HEK293 (cell line): ENCODE measurements at regions not wholly inside any gene's neighbourhood (a gene's known extent, or its start where the extent isn't known, plus 50 kb on each side); places are given as distances from the start of the nearest gene placed in this dataset.

Experiments
- TCF7L2 ChIP-seq: IDR thresholded peaks from 2 replicates; pipeline ENCODE4 v1.6.1; 2011; ENCODE audit warnings: low read depth, mild to moderate bottlenecking, inconsistent platforms, low read length, moderate library complexity, borderline replicate concordance
- YY1 ChIP-seq: fragments of 450-650 bp; formaldehyde crosslinking; IDR thresholded peaks from 2 replicates; pipeline ENCODE4 v1.5.1; 2018; ENCODE audit warnings: missing biosample characterization, missing genetic modification characterization
- ZEB2 ChIP-seq: fragments of 450-650 bp; formaldehyde crosslinking; IDR thresholded peaks from 2 replicates; pipeline ENCODE4 v1.5.1; 2016; ENCODE audit warnings: missing biosample characterization, missing genetic modification characterization
- ZNF121 ChIP-seq: fragments of 450-650 bp; formaldehyde crosslinking; IDR thresholded peaks from 2 replicates; pipeline ENCODE4 v1.5.1; 2016; ENCODE audit warnings: missing biosample characterization, missing genetic modification characterization
- ZNF174 ChIP-seq: fragments of 450-650 bp; formaldehyde crosslinking; IDR thresholded peaks from 2 replicates; pipeline ENCODE4 v1.5.0; 2017; ENCODE audit warnings: missing biosample characterization, mild to moderate bottlenecking, missing genetic modification characterization
- ZNF426 ChIP-seq: fragments of 450-650 bp; formaldehyde crosslinking; IDR thresholded peaks from 2 replicates; pipeline ENCODE4 v1.5.1; 2017; ENCODE audit warnings: missing biosample characterization, missing genetic modification characterization, mild to moderate bottlenecking, inconsistent platforms, moderate library complexity
- ZNF544 ChIP-seq: fragments of 450-650 bp; formaldehyde crosslinking; IDR thresholded peaks from 2 replicates; pipeline ENCODE4 v1.5.0; 2017; ENCODE audit warnings: missing biosample characterization, missing genetic modification characterization
- TF ChIP-seq, protein P1 (sequence below): fragments of 450-650 bp; formaldehyde crosslinking; IDR thresholded peaks from 2 replicates; pipeline ENCODE4 v1.5.1; 2016; ENCODE audit warnings: missing biosample characterization, missing genetic modification characterization
- TF ChIP-seq, protein P2 (sequence below): fragments of 450-650 bp; formaldehyde crosslinking; IDR thresholded peaks from 2 replicates; pipeline ENCODE4 v1.5.1; 2016; ENCODE audit warnings: missing biosample characterization, missing genetic modification characterization
- TF ChIP-seq, protein P3 (sequence below): fragments of 450-650 bp; formaldehyde crosslinking; IDR thresholded peaks from 2 replicates; pipeline ENCODE4 v1.5.1; 2016; ENCODE audit warnings: missing biosample characterization, missing genetic modification characterization
- TF ChIP-seq, protein P4 (sequence below): fragments of 450-650 bp; formaldehyde crosslinking; optimal IDR thresholded peaks from 2 replicates; pipeline ENCODE3; 2016; ENCODE audit warnings: missing biosample characterization, mild to moderate bottlenecking, missing genetic modification characterization

DNA sequence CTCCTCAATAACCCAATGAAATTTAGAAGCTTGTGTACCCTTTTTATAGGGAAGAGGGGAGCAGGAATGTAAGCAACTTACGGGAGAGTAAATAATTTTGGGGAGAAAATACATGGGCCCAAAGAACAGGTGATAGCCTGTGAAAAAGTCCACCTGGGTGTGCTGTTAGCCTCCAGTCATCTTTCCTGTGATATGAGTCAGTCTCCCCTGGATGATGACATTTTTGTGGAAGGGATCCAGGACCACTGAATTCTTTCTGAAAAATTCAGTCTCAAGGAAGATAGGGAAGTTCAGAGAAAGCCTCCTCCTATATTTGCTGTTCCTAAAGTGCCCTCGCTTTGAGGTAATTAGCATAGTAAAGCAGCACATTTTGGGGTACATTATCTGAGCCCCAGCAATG, 149.8 kb downstream of the SQOR start:
- TF ChIP-seq, protein P1, sequence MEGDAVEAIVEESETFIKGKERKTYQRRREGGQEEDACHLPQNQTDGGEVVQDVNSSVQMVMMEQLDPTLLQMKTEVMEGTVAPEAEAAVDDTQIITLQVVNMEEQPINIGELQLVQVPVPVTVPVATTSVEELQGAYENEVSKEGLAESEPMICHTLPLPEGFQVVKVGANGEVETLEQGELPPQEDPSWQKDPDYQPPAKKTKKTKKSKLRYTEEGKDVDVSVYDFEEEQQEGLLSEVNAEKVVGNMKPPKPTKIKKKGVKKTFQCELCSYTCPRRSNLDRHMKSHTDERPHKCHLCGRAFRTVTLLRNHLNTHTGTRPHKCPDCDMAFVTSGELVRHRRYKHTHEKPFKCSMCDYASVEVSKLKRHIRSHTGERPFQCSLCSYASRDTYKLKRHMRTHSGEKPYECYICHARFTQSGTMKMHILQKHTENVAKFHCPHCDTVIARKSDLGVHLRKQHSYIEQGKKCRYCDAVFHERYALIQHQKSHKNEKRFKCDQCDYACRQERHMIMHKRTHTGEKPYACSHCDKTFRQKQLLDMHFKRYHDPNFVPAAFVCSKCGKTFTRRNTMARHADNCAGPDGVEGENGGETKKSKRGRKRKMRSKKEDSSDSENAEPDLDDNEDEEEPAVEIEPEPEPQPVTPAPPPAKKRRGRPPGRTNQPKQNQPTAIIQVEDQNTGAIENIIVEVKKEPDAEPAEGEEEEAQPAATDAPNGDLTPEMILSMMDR (tag by site-specific recombination): no peak
- TF ChIP-seq ZNF121 (tag by site-specific recombination) (no peak), ZNF174 (tag by site-specific recombination) (no peak), YY1 (tag by site-specific recombination) (no peak), ZNF544 (tag by site-specific recombination) (no peak), TCF7L2 (no peak), ZNF426 (tag by site-specific recombination) (no peak), ZEB2 (tag by site-specific recombination) (no peak)
- TF ChIP-seq, protein P2, sequence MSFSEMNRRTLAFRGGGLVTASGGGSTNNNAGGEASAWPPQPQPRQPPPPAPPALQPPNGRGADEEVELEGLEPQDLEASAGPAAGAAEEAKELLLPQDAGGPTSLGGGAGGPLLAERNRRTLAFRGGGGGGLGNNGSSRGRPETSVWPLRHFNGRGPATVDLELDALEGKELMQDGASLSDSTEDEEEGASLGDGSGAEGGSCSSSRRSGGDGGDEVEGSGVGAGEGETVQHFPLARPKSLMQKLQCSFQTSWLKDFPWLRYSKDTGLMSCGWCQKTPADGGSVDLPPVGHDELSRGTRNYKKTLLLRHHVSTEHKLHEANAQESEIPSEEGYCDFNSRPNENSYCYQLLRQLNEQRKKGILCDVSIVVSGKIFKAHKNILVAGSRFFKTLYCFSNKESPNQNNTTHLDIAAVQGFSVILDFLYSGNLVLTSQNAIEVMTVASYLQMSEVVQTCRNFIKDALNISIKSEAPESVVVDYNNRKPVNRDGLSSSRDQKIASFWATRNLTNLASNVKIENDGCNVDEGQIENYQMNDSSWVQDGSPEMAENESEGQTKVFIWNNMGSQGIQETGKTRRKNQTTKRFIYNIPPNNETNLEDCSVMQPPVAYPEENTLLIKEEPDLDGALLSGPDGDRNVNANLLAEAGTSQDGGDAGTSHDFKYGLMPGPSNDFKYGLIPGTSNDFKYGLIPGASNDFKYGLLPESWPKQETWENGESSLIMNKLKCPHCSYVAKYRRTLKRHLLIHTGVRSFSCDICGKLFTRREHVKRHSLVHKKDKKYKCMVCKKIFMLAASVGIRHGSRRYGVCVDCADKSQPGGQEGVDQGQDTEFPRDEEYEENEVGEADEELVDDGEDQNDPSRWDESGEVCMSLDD: no peak
- TF ChIP-seq, protein P3, sequence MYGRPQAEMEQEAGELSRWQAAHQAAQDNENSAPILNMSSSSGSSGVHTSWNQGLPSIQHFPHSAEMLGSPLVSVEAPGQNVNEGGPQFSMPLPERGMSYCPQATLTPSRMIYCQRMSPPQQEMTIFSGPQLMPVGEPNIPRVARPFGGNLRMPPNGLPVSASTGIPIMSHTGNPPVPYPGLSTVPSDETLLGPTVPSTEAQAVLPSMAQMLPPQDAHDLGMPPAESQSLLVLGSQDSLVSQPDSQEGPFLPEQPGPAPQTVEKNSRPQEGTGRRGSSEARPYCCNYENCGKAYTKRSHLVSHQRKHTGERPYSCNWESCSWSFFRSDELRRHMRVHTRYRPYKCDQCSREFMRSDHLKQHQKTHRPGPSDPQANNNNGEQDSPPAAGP: no peak
- TF ChIP-seq, protein P4, sequence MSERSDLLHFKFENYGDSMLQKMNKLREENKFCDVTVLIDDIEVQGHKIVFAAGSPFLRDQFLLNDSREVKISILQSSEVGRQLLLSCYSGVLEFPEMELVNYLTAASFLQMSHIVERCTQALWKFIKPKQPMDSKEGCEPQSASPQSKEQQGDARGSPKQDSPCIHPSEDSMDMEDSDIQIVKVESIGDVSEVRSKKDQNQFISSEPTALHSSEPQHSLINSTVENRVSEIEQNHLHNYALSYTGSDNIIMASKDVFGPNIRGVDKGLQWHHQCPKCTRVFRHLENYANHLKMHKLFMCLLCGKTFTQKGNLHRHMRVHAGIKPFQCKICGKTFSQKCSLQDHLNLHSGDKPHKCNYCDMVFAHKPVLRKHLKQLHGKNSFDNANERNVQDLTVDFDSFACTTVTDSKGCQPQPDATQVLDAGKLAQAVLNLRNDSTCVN (tag by site-specific recombination): no peak
